ENCODE measurements at regions not wholly inside any gene's neighbourhood (a gene's known extent, or its start where the extent isn't known, plus 50 kb on each side); places are given as distances from the start of the nearest gene placed in this dataset.
"Not testable (repeated sequence)": the region's sequence is repeated elsewhere in the genome, so short reads cannot be mapped to it uniquely, and the experiment has no call there.

DNA sequence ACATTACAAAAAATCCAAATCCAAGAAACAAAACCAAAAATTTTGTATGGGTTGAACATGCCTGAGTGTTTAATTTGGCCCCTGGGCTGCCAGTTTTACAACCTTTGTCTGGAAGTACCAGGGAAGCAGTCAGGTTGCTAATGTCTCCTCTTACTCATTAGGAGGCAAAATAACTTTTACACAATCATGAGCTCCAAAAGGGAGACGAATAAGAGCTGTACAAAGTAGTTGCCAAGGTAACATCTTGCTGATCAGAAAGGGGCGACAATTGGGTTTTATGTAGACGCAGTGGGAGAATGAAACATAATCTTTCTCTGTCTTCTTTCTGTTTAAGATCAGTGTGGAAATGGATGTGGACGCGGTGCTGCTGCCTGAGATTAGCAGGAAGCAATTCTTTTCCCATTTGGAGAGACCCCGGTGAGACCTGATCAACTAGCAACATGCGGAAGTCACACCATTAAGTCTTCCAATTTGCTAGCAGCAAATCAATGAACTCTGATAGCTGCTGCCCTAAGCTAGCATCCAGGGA is 90.7 kb upstream of the IGFBP7 start:
- DNase-seq = no peak

DNA sequence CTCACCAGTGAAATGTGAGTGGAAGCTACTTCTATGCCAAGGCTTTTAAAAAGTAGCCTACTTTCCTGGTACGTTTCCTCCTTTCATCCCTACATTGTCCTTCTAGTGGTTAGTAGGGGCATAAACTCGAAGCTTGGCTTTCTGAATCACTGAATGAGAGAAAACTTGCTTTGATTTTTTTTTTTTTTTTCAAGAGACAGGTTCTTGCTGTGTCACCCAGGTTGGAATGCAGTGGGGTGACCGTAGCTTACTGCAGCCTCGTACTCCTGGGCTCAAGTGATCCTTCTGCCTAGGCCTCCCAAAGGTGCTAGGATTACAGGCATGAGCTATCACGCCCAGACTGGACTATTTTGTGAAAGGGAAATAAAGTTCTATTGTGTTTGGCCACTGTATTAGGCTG is 89.1 kb upstream of the IGFBP7 start:
- DNase-seq = no peak

DNA sequence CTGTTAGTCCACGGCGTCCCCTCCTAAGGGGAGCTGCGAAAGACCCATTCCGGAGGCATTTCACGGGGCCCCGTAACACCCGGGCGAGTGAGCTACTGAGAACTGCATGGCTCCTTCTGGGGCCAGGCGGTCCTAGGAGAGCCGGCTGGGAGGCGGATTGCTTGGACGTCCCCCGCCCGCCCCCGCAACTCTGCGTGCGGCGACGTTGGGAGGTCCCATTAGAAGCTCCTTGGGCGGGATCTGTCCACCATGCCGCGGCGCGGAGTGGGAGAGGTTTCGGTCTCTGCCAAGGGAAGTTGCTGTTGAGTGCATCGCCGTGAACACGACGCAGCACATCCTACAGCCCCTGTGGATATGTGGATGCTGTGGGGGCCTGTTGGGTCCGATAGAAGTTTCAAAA is 85.4 kb upstream of the IGFBP7 start:
- DNase-seq = no peak

DNA sequence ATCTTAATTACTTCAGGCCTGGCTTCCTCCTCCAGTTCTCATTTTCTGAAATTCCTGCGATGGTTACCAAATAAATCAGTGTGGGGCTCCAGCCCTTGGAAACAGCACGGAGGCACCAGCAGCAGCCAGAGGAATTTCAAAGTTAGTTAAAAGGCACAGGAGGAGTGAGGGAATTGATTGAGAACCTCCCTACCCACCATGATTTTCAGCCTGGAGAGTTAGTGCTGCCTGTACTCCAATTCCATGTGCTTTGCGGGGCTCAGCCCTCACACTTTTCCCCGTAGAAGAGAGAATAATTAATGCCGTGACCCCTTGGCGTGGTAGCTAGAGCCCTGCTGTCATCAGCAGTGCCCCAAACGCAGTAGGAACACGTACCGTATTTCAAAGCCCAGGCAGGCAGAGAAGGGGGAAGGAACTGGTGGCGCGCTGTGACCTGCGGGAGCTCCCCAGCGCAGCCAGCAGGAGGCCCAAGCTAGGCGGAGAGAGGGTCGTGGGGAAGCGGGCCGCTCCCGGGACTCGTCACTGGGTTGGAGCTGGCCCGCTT is 84.0 kb upstream of the IGFBP7 start:
- no peak for DNase-seq

DNA sequence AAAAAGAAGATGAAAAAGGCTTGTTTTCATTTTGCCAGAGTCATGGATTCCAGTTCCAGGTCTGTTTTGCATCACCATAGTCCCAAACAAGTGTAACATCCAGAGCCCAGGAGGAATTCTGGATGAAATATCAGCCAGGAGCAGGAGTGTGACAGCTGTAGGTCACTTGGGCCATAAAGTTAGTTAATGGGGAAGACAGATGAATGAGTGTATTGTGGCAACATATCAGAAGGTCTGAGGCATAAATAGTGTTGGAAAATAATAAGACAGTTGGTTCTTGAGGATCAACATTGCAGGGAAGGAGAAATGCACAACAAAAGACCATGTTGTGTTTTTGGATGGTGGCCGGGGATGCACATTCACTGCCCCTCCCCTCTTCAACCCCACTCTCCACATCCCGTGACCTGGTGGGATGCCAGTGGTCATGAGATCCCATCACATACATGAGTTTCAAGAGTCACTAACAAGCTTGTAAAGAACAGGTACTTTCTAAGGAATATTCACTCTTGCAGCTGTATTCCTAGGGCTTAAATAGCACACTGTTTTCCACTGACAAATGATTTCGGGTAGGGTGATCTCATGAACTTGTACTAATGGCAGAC is 83.1 kb upstream of the IGFBP7 start:
- DNase-seq = no peak

DNA sequence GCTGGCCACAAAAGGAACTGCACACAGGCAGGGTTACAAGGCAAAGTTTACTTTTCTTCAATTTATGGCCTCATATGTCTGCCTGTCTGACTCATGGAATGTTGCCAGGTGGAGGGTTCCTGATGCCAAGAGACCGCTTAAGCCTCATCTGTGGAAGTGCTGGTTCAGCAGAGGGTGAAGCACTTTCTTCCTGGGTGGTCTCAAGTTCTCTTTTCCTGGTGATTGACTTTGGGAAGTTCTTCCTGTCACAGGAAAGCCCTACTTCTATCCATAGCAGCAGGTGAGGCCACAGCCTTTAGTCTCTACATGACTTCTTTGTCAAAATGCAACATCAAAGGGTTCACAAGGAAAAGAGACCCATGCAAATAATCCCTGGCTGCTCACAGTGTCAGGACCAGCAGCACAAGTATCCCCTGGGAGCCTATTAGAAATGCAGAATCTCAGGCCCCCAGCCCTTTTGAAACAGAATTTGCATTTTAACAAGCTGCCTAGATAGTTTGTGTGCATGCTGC is 81.4 kb upstream of the IGFBP7 start:
- DNase-seq = no peak

DNA sequence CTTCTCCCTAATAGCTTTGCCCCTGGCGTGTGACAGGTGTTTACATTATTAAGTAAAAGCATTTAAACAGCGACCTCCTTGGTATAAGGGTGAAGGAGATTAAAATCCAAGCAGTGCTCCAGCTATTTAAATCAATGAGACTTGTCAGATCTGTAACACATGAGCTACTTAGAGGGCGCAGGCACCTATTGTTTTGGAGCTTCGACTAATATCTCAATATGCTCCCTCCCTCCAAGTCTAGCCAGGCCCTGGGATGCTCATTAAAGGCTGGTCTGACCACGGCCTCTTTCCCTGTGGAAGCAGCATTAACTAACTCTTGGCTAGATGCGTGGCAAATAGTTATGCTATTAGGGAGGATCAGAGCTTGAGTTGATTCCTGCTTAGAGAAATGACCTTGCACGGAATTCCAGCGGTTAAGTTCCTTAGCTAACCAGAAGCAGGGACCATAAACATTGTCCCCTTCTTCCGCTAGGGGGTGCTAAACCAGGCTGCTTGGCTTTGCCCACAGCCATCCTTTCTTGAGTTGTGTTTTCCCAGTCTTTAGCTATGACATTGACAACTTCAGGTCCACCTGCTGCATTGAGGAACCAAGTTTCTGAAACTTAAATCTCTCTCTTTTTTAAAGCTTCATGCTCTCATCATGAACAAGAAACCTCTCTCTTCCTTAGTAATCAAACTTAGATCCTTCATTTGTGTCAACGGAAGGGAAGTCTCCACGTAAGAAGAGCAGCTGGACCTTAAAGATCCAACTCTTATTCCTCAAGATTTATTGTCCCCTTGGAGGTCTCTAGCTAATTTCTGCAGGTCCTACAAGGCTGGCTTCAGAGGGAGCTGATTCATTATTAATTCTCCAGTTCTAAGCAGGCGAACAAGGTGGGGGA is 80.7 kb upstream of the IGFBP7 start:
- no peak for DNase-seq

DNA sequence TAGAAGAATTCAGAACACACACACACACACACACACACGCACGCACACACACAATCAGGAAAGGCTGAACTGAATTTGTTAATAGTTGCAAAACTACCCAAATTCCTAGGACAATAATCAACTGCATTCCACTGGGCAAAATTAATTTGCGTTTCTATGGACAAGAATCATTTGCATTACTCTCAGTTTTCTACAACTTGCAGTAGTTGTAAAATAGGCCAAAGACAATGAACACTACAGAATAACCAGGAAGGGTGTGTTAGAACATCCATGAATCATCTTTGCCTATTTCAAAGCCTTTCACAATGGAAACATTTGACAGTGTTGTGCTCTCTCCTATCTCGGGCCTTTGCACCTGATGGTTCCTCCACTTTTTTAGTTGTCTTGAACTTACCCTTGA is 77.1 kb upstream of the IGFBP7 start:
- no peak for DNase-seq

DNA sequence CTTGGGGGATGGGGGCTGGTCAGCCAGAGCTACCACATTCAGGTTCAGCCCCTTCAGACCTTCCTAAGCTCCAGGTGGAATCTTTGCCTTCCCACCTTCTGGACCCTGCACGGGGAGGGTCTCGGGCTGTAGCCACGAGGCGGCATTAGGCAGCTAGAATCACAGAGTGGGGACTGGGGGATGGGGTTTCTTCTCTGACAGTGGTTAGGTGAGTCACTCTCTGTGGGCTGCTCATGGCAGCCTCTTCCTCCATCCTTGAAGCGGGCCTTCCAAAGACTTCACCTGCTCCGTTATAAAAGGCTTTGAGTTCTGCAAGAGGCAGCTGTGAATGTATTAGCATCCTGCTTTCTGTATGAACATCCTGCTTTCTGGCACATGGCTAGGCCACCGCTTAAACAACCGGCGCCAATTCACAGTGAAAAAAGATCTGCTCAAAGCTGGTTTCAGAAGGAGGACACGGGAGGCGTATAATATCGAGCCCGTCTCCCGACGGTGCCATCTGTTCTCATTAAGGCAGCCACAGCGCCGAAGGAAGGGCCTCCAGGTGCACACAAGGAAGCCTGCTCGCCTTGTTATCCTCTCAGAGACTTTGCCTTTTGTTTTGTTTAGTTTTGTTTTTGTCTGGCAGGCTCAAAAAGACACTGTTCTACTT is 74.3 kb upstream of the IGFBP7 start:
- no peak for DNase-seq

DNA sequence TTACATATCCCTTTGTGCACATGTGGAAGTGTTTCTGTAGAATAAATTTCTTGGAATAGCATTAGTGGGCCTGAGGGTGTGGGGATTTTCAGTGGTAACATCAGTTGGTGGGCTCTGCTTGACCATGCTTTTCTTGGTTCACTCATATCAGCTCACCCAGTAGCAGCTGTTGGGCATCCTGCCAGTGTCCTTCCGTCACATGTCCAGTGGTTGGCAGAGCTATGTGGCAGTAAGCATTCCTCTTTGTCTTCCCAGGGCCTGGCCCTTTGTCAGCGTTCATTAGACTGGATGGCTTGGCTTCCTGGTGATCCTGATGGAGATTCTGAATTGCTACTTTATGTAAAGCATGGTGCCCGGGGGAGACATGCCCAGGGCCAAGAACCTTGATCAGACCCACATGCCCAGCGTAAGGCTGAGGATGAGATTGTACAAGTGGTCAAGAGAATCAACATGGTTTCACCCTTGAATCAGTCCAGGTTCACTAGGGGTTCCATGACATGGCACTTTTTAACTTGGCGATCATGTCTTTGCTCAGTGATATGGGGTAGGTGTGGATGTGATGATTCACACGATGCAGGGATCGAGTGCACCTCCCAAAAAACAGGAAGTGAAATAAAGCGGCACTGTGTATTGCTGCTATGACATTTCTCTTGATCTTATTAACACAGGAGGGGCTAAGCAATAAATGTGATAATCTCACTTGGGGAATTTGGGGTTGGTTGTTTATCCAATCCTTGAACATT is 72.1 kb upstream of the IGFBP7 start:
- DNase-seq = no peak

DNA sequence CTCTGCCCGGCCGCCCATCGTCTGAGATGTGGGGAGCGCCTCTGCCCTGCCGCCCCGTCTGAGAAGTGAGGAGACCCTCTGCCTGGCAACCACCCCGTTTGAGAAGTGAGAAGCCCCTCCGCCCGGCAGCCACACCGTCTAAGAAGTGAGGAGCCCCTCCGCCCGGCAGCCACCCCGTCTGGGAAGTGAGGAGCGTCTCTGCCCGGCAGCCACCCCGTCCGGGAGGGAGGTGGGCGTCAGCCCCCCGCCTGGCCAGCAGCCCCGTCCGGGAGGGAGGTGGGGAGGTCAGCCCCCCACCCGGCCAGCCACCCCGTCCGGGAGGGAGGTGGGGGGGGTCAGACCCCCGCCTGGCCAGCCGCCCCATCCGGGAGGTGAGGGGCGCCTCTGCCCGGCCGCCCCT is 63.0 kb upstream of the IGFBP7 start:
- DNase-seq = not testable (repeated sequence)

DNA sequence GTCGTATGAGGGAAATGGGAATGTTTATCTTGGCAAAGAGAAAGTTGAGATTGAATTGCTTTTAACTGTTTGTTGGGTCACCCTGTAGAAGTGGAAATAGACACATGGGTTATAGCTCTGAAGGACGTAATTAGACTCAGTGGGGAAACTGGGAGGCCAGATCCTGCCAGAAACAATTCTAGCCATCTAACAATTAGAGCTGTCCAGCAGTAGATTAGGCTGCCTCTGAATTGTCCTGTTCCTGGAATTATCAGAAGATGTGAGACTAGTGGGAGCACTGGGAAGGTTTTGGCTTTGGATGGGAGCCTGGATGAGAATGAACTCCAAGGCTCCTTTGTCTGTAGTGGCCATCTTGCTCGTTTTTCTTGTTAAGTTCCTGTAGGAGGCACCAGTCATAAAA is 61.9 kb upstream of the IGFBP7 start:
- no peak for DNase-seq

DNA sequence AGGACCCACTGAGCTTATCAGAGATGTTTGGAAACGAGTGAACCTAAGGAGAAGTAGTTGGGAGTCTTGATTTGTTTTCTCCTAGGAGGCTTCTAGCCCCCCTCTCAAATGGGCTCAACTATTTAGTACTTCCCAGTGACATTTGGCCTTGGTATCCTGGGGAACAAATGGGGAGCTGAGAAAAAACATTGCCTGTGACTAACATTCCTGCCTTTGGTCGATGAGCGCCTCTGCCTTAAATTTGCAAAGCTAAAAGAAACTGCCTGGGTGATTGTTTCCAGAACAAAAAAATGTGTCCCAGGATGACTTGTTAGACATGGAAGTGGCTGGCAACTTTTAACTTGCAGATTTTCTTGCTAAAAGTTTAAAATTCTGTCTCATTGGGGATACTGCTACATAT is 58.8 kb upstream of the IGFBP7 start:
- no peak for DNase-seq

DNA sequence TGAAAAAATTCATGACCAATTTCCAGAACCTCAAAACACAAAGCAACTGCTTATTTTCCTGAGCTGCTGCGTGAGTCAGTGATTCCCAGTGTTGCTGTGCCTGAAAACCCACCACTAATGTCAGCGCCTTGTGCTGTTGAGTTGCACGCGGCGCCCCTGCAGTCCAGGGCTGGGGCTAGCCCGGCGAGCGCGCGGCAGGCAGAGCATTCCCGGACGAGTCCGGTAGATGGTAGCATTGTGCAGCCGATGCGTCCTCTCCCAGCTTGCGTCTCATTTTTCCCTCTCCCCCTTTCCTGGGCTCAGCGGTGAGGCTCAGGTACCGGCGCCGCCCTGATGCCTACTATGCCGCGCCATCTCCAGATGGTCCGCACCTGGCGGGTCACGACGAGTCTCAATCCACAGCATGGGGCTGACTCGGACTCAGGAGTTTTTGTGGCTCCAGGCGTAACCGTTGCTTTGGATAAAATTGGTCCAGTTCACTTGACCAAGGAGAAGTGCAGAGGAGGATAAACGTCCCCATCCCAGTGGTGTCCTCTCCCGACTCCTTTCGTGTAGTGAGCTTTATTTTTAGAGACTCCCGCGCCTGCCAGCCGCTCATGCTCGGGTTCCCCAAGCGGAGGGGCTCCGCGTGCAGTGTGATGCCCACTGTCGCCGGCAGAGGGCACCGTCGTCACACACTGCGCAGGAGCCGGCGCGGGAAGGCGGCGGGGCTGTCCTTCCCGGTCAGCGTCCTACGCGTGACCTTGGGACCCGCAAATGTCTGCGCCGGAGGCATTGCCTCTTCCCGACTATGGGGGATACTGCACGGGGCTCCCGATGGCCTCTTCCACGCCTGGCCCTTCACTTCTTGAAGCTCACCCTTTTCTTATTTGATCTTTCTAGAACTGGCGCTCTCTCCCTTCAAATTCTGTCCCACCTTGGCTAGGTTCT is 53.6 kb upstream of the IGFBP7 start:
- DNase-seq = peak; percentile 58

DNA sequence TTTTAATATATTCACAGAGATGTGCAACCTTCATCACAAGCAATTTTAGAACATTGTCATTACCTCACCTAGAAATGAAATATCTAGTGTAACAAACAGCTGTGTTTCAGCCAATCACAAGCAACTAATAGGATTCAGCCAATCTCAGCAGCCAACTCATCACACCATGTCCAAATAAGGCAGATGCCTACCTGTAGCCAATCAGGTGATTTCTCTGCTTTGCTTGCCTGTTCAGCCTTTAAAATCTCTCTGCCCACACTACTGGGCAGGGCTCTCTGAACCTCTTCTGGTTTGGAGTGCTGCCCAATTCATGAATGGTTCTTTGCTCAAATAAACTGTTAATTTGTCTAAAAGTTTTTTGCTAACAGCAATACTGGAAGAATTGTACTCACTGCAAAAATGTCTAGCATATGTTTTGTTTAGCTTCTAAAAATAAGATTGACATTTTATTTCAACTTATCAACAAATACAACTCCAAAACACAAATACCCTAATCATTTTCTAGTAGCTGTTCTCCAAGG is 52.4 kb upstream of the IGFBP7 start:
- DNase-seq = no peak
